HG03139 (cell line): ENCODE measurements at regions not wholly inside any gene's neighbourhood (a gene's known extent, or its start where the extent isn't known, plus 50 kb on each side); places are given as distances from the start of the nearest gene placed in this dataset.

Experiments used
- ATAC-seq: cut with Tn5 transposase; IDR thresholded peaks from one replicate; pipeline ENCODE4 v1.9.1; 2021; ENCODE audit not compliant: unreplicated experiment

DNA sequence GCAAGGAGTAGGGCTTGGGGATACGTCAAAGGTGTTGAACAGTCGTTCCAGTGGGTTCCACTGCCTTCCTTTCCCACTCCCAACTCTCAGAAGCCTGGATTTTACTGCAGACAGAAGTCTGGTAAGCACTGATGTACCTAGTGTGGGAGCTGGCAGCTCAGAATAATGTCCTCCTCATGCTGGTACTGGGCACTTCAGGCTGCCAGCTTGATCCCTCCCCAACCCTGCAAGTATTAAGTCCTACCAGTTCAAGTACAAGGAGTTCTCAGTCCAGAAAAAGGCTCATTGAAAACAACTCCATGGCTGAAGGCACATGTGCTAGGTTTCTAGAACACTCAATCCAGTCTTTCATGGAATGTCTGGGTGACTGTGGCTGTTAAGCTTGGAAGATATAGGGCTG lies 304.3 kb downstream of the NUAK1 start:
- ATAC-seq, result no peak

DNA sequence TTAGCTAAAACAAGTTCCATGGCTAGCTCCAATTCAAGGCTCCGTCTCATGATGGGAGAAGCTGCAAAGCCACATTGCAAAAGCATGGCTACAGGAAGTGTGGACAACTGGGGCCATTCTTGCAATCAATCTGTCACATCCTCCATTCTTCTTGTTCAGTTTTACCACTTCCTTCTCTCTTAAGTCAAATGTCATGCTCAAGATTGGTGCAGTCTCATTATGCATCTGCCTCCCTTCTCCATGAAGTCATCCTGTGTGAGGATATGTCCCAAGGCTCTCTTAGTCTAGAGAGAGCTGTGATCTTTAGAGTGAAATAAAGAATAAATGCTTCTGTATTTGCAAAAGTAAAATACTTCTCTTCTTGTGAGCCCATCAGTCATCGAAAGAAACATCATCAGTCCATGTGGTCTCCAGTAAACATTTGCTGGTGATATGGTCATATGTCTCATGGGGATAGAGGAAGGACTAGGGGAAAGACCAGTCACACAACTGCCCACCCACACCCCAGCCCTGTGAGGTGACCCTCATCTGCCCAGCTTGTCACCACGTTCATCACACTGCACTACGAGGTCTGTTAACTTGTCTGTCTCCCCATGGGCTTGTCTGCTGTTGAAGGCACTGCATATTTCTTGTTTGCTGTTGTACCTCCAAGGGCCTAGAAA lies 303.0 kb downstream of the NUAK1 start:
- no peak for ATAC-seq

DNA sequence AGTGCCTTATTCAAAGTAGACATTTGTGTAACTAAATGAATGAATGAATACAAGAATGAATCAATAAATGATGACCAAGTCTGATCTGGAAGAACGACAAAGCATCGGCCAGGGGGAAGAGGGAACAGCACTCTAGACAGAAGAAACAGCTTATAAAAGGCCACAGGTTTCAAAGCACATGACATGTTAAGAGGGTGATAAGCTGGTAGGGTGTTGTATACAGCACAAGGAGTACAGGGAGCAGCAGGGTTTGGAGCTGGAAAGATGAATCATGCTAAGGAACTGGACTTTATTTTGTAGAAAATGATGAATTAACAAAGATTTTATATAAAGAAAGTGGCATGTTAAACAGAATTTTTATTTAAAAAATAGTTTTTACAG lies 302.5 kb downstream of the NUAK1 start:
- no peak for ATAC-seq

DNA sequence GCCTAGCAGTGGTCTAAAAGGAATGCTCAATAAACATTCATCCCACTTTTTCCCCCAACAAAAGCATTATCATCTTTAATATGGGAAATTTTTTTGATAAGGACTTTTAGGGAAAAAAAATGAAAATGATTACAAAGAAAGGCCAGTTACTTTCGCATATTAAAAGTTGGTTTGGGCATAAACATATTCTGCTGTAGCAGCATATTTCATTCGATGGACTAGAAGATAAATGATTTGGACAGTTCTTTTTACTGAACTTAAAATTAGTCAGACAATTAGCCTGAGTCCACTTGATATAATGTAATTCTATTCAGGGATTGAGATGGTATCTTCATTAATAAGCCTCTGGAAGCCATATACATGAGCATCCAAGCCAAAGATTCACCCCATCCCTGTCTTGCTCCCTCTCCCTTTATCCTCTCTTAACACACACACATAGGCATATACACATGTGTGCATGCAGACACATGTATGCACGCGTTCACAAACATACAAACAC lies 299.1 kb downstream of the NUAK1 start:
- ATAC-seq, result no peak

DNA sequence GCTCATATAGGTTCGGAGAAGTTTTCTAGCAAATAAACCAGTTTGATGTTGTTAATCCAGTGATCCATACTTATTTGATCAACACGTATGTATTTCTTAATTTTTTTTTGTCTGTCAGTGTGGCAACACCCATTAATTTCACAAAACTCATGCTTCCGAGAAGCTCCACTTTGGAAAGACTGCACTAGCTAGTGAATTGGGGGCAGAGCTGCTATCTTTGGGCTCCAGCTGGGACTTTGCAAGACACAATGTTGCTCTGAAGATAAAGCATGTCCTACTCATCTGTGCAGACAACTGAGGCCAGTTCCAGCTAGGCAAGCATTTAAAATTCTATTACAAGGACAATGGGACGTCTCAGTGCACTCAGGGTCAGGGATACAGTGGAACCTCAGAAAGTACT lies 298.4 kb downstream of the NUAK1 start:
- ATAC-seq, result no peak

DNA sequence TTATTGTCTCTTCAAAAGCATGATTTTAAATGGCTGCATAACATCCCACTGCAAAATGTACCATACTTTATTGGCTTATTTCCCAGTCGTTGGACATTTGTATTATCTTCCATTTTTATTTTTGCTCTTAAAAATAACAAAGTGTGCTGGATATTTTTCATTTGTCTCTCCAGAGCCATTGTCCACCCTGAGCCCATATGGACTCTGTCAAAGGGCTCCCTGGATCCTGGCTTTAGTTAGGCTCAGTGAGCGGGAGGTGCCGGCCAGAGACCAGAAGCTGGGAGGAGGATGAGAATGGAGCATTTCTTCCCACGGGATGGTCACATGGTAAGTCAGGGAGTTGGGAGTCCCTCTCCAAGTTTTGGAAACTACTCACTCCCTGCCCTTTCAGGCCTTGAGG lies 296.9 kb downstream of the NUAK1 start:
- ATAC-seq, result no peak

DNA sequence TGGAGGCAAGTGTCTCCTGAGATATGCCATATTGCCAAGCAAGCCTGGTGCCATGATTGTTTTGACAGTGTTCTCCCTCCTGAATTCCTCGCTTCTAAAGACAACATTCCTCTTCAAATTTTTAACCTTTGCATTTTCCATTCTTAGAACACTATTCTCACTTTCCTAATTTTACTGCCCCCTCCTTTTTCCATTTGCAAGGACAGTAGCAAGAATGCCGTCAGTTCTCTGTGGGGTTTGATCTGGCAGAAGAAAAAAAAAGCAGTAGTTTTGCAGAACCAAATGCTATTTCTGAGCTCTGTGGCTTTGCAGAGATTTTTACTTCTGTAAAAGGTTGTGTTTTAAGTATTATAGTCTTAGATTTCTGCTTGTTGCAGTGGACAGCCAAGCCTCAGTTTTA lies 295.2 kb downstream of the NUAK1 start:
- ATAC-seq, result no peak

DNA sequence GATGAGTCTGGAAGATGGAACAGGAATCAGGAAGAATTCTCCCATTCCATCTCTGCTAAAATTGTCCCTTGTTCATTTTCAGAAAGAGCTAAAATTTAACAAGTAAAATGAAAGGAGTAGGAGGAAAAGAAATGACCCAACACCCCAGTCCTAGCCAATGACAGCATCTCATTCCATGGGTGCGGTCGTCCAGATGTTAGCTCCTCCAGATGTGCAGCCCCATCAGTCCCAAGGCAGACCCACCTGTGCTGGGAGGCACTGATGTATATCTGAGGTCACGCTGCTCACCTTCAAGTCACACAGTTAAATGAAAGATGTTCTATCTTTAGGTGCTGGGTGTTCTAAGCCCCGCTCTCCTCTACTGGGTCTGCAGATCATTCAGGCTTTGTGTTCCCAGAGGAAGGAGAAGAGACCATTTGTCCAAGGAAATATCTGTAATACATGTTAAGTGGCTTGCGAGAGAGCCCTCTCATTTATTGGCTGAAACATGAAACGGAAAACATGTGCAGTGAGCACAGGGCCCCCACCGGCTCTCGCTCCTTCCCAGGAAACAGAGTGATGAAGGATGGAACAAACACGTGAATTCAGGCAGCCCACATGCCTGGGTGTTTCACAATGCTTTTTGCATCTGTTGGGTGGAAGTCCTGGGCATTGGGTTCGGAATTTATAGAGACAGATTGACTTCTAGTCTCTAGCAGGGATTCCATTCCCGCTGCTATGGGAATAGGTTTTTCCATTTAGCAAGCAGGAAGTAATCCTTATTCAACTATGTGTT lies 294.6 kb downstream of the NUAK1 start:
- no peak for ATAC-seq

DNA sequence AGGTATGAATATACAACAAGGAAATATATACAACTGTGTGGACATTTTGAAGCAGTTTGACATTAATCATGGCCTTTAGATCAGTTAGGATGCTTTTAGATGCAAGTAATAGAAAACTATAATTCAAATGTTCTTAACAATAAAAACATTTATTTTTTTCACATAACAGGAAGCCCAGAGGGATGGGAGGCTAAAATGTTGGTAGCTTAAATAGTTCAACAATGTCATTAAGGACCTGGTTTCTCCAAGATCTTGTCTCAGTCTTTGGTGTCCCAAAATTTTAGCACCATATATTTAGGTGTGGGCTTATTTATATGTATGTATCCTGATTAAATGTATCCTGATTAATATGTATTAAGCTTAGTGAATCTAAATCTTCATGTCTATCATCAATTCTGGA lies 292.4 kb downstream of the NUAK1 start:
- no peak for ATAC-seq

DNA sequence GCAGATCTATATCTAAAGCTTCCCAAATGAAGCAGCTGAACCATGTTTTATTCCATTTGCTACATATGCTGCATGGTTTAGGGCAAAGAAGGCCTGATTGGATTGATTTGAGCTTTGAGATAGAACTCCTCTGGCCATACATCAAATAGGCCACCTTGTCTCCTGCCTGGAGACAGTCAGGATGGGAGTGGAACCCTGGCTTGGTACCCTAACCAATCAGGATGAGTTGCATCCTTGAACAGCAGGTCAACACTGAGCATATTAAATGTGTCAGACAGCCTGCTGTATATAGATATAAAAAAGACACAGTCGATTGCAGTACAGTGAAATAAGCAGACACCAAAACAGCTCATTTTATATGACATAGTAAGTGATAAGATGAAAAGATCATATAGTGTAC lies 291.7 kb downstream of the NUAK1 start:
- ATAC-seq, result no peak

DNA sequence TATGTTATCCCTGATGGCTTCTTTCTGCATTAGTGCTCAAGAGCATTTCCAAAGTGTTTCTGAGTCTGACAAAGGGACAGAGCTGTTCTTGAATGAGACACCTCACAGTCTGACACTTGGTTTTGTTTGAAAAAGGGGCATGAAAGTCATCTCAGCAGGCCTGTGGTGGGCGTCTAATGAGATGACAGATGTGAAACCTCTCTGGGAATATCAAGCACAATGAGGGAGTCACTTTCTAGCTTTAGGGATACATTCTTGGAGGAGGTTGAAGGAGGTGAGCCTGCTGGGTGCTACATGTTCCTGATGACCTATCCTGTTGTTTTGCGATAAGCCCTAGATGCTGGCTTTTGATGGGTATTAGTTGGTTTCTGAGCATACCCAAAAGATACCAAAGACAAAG lies 290.5 kb downstream of the NUAK1 start:
- no peak for ATAC-seq

DNA sequence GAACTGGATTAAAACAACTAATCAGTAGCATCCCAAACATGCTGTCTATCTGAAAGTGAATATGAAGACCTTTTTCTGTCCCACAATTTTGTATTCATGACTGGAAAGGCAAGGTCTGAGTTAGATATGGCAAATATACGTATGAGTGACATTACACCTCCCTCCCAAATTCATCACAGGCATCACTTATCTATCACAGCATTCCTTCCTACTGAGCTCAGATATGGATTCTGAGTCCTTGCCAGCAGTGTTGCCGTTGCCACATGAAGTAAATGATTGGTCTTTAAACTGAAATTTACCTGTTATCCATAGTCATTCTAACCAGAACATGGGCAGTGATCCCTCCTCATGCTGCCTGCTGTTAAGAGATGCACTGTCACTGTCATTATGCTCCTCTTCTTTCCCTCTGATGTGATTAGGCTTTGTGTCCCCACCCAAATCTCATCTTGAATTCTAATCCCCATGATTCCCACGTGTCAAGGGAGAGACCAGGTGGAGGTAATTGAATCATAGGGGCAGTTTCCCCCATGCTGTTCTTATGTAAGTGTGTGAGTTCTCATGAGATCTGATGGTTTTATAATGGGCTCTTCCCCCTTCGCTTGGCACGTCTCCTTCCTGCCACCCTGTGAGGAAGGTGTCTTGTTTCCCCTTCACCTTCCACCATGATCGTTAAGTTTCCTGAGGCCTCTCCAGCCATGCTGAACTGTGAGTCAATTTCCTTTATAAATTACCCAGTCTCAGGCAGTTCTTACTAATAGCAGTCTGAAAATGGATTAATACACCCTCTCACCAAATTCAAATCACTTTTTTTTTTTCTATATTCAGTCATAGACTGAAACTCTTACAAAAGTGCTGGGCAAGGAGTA lies 288.4 kb downstream of the NUAK1 start:
- no peak for ATAC-seq

DNA sequence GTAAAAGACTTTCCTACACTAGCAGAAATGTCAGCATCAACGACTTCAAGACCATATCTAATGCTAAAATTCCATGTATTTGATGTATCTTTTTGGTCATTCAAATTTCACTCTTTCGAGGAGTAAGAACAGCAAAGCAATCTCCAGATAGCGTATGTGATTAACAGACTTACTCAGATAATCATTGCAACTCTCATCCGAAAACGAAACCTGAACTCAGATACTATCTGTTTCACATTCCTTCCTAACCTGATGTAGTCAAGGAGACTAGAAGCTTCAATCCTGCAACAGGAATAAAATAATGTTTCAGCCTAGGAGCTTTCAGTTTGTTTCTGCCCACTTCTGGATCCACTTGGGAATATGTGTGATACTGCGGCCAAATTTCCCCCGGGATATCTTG lies 286.3 kb downstream of the NUAK1 start:
- no peak for ATAC-seq

DNA sequence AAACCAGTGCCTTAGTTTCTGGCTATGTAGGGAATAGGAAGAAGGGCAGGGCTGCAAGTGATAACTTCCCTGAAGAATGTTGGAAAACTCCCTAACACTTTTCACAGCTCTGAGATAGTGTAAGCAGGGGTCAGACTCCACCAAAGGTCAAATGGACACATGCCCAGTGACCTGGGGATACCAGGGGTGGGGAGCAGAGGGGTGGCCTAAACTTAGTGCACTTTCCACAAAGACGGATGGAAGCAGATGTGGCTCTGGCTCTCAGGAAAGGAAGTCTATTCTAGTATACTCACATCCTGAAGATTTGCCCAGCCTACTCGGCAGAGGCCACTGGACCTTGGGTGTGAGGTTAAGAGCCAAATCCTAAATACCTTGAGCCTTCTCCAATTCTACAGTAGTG lies 285.8 kb downstream of the NUAK1 start:
- ATAC-seq, result no peak

DNA sequence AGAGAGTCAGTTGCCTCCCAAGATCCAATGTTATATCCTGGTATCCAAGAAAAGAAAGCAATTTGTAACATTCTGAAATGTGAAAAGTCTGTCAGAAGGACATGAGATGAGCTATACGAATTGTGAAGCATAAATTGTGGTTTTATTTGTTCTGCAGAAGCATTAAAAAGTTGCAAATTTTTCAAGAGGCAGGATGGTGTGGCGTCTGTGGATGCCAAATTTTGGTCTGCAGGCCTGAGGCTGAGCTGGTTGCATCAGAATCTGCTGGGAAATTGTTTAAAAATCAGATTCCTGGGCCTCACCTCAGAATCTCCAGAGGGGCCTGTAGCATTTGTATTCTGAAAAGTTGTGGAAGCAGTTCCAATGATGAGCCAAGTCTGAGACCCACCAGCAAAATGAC lies 284.7 kb downstream of the NUAK1 start:
- no peak for ATAC-seq

DNA sequence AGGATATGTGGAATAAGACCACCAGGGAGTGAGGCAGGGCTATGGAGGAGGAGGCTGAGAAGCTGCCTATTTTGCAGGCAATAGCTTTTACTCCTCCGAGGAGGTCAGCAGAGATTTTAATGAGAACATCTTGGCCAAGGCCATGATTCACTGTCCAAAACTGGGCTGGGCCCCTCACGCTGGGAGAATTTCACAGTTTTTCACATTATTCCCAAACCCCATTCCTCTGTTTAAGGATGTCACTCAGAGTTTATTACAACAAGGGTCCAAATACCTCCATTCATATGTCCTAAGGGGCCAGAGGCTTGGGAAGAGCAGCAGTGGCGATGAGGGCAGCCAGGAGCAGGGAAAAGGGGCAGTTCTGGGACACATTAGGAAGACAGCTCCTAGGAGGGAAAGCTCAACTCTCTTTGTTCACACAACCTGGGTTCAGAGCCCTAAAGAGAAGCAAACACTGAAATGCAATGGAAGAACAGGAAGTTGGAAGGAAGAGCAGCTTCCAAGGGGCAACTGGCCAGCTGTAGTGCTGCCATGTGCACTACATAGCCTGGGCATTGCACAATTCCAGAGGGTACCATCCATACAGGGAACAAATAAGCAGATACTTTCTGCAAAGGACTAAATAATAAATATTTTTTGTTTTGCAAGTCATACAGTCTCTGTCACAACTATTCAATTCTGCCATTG lies 283.2 kb downstream of the NUAK1 start:
- ATAC-seq, result no peak

DNA sequence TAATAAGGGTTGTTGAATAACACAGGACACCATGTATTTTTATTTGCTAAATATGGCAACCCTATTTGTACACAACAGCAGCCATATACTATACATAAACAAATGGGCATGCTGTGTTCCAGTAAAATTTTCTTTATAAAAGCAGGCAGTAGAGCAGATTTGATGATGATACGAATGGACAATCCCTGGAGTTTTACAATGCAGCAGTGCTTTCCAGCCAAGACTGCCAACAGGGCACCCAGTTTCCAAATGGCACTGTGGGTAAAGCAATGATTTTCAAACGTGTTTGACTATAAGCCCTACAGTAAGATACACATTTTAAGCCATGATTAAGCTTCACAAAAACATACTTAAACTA lies 282.7 kb downstream of the NUAK1 start:
- no peak for ATAC-seq

DNA sequence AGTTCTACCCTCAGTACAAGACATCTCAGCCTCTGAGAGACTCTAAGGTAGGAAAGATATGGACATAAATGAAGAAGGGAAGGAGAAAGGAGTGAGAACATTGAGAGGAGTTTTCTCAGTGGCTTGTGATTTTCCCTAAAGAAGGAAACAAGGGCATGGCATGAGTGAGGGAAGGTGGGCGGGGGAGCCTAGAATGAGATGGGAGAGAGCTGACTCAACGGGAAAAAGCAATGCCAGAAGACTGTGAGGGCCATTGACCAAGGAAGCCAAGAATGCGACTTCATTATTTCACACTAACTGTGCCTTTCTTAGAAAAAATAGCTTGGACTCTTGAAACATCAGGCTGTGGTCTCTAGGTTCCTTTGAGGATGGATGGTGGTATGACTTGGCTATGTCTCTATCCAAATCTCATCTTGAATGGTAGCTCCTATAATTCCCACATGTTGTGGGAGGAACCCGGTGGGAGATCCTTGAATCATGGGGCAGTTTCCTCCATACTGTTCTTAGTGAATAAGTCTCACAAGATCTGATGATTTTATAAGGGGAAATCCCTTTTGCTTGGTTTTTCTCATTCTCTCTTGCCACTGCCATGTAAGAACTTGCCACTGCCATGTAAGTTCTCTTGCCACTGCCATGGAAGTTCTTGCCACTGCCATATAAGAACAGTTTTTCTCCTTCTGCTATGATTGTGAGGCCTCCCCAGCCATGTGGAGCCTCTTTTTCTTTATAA lies 279.6 kb downstream of the NUAK1 start:
- no peak for ATAC-seq

DNA sequence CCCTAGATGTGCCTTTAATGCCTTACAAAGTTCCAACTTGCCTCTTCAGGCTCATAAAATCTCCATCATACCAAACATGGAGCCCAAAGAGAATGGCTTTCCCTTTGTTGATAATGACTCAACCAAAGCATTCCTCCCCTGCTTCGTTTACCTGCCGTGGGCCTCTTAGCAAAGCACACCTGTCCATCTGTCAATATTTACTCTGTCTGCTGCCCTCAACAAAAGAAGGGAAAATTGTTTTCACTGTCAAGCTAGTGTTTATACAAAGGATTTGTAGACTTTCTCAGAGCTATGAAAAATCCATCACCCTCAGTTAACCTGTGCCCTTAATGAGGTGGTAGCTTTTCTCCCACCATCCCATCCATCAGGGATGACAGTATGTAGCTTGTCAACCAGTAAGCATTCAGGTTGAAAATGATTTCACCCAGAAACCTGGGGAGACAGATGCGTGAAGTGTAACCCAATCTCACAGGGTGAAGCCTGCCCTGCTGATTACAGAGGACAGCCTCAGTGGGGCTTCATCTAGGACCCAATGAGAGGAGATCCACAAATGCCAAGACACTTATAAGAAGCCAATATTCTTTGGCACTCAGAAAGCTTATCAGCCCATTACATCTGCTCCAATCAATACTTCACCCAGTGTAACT lies 278.1 kb downstream of the NUAK1 start:
- ATAC-seq, result no peak

DNA sequence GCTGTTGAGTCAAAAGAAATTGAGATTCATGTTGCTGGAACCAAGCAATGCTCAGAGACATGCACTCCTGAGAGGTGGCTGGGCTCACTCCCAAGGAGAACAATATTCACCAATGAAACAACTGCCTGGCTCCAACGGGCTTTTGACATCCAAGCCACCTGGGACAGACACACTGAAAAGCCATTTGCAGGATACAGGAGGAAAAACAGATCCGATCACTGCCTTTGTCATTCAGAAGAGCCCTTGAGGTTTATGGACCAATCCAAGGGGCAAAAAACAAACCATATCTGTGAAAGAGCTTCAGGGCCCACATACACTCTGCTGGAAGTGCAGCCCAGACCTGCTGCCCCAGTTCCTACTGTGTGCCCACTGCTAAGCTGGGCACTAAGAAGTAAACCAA lies 277.5 kb downstream of the NUAK1 start:
- ATAC-seq, result no peak
